ENCODE measurements at regions not wholly inside any gene's neighbourhood (a gene's known extent, or its start where the extent isn't known, plus 50 kb on each side); places are given as distances from the start of the nearest gene placed in this dataset.
"Not testable (repeated sequence)": the region's sequence is repeated elsewhere in the genome, so short reads cannot be mapped to it uniquely, and the experiment has no call there.

DNA sequence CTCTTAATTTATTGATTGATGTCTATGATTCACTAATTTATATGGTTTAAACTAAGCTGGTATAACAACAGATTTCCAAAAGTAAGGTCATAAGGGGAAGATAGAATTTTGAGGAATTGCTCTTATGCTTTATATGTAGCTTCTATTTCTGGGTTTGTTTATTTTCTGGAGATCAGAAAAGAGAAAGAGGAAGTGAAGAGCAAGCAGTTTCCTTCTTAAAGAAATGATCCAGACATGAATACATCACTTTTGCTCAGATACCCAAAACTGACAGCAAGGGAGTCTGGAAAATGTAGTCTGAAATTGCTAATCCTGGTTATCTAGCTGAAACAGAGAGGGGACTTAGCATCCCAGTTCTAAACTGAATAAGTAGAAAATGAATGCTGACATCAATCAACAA is 912.5 kb upstream of the CRIM1 start:
- no peaks in the 10 kb centered on the region for H3K9me3 ChIP-seq (replicated peaks; ENCODE audit: control insufficient read depth, insufficient read depth, low read length)
- SMC1A ChIA-PET (ENCODE audit: uncharacterized antibody, unreplicated experiment), result no interaction called here
- ATAC-seq, result no peak
- no peak for TF ChIP-seq POLR2AphosphoS5 (IDR thresholded peaks at IDR 0.05; ENCODE audit: low read length)
- TF ChIP-seq MYC (IDR thresholded peaks at IDR 0.05; ENCODE audit: insufficient read depth, insufficient read length, insufficient replicate concordance, low read length, severe bottlenecking), result no peak
- no peak for TF ChIP-seq DPF2 (IDR thresholded peaks at IDR 0.05)
- TF ChIP-seq CREM (IDR thresholded peaks at IDR 0.05; ENCODE audit: low read depth), result no peak
- peak; percentile 61 for TF ChIP-seq SPI1 (IDR thresholded peaks at IDR 0.05; ENCODE audit: borderline replicate concordance, insufficient read depth, low read depth, low read length)
- CTCF ChIA-PET, result no interaction called here
- RAD21 ChIA-PET (ENCODE audit: unreplicated experiment), result no interaction called here
- BruUV-seq (replicated peaks), result no TSS peak
- H3K9ac ChIP-seq (ENCODE audit: control insufficient read depth, insufficient read depth, low read length), result no peak overlapping the region
- H2AFZ ChIP-seq (ENCODE audit: control insufficient read depth, low read depth, low read length), result no peak overlapping the region
- no peaks in the 10 kb centered on the region for H4K20me1 ChIP-seq (ENCODE audit: control insufficient read depth, insufficient read depth)
- no peaks in the 10 kb centered on the region for H3K4me1 ChIP-seq (ENCODE audit: control insufficient read depth, insufficient read depth, low read length)
- no peak for DNase-seq (ENCODE audit: low read depth, low spot score)
- no peaks in the 10 kb centered on the region for H3K27me3 ChIP-seq (replicated peaks in 1 of 2; ENCODE audit: control insufficient read depth in 2 of 2, insufficient read depth in 2 of 2, low read length in 1 of 2)
- intact Hi-C loops (cut with micrococcal nuclease; ENCODE audit: unreplicated experiment), result no loop called here
- no peak for FAIRE-seq
- H3K79me2 ChIP-seq (ENCODE audit: control insufficient read depth, insufficient read depth, low read length), result no peaks in the 10 kb centered on the region
- H3K4me3 ChIP-seq, result no peak overlapping the region
- in situ Hi-C loops (cut with MboI), result no loop called here
- POLR2A ChIA-PET, result no interaction called here
- H3K4me2 ChIP-seq (ENCODE audit: control insufficient read depth, insufficient read depth), result no peak overlapping the region
- no peak overlapping the region for H3K27ac ChIP-seq (ENCODE audit: control insufficient read depth, insufficient read depth)
- no peaks in the 10 kb centered on the region for H3K36me3 ChIP-seq (ENCODE audit: control insufficient read depth in 2 of 2, insufficient read depth in 2 of 2, low read length in 1 of 2)

DNA sequence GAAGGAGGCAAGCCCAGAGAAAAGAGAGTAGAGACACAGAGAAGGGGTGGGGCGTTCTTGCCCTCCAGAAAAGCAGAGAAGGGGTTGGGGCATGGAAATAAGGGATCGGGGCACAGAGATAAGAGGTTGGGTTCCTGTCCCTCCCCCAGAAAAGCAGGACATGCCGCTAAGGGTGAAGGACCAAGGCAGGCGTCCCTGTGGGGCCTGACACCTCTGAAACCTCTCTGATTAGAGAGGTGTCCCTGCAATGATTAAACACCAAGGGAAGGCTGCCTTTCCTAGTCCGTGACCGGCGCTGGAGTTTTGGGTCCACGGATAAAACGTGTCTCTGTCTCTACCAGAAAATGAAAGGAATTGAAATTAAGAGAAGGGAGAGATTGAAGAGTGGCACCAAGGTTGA is 914.0 kb upstream of the CRIM1 start:
- not testable (repeated sequence) for BruUV-seq (replicated peaks)
- 19% methylated on average over 8 of the region's 9 CpGs for WGBS (ENCODE audit: insufficient coverage, insufficient replicate concordance, low lambda C conversion rate, missing lambda C conversion rate)

DNA sequence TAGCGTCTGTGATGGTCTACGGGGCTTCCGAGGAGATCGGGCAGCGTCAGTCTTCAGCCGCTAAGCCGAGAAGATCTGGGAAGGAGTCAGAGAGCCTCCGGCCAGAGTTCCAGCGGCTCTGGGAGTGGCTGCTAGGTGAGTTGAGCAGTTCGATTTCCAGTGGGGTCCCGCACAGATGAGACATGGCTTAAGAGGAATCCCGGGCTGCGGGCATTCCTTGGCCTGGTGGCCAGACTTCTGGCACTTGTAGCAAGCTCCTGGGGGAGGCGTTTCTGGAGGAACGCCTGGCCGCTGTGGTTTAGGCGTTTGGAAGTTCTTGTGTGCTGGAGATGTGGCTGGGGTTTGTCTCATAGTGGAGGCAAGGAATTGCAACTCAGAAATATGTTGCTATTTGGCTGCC is 915.3 kb upstream of the CRIM1 start:
- H4K20me1 ChIP-seq (ENCODE audit: control insufficient read depth, insufficient read depth); H3K27me3 ChIP-seq (replicated peaks in 1 of 2; ENCODE audit: control insufficient read depth in 2 of 2, insufficient read depth in 2 of 2, low read length in 1 of 2); RAD21 ChIA-PET (ENCODE audit: unreplicated experiment); H3K4me2 ChIP-seq (ENCODE audit: control insufficient read depth, insufficient read depth); H3K27ac ChIP-seq (ENCODE audit: control insufficient read depth, insufficient read depth); H3K79me2 ChIP-seq (ENCODE audit: control insufficient read depth, insufficient read depth, low read length); ATAC-seq; H3K9ac ChIP-seq (ENCODE audit: control insufficient read depth, insufficient read depth, low read length); BruUV-seq (replicated peaks); POLR2A ChIA-PET; H3K9me3 ChIP-seq (replicated peaks; ENCODE audit: control insufficient read depth, insufficient read depth, low read length); CTCF ChIA-PET; intact Hi-C loops (cut with micrococcal nuclease; ENCODE audit: unreplicated experiment); H3K36me3 ChIP-seq (ENCODE audit: control insufficient read depth in 2 of 2, insufficient read depth in 2 of 2, low read length in 1 of 2); H2AFZ ChIP-seq (ENCODE audit: control insufficient read depth, low read depth, low read length); DNase-seq (ENCODE audit: low read depth, low spot score); SMC1A ChIA-PET (ENCODE audit: uncharacterized antibody, unreplicated experiment); H3K4me3 ChIP-seq; H3K4me1 ChIP-seq (ENCODE audit: control insufficient read depth, insufficient read depth, low read length); in situ Hi-C loops (cut with MboI); FAIRE-seq: not testable (repeated sequence)
- WGBS (ENCODE audit: insufficient coverage, insufficient replicate concordance, low lambda C conversion rate, missing lambda C conversion rate), result 42% methylated on average over 17 of the region's 17 CpGs

More for the DNA sequence above, 914.0 kb upstream of the CRIM1 start:
- H3K4me3 ChIP-seq; H3K27me3 ChIP-seq (replicated peaks in 1 of 2; ENCODE audit: control insufficient read depth in 2 of 2, insufficient read depth in 2 of 2, low read length in 1 of 2); RAD21 ChIA-PET (ENCODE audit: unreplicated experiment); H3K4me2 ChIP-seq (ENCODE audit: control insufficient read depth, insufficient read depth); SMC1A ChIA-PET (ENCODE audit: uncharacterized antibody, unreplicated experiment); intact Hi-C loops (cut with micrococcal nuclease; ENCODE audit: unreplicated experiment); H3K27ac ChIP-seq (ENCODE audit: control insufficient read depth, insufficient read depth); in situ Hi-C loops (cut with MboI); ATAC-seq; H2AFZ ChIP-seq (ENCODE audit: control insufficient read depth, low read depth, low read length); H3K9me3 ChIP-seq (replicated peaks; ENCODE audit: control insufficient read depth, insufficient read depth, low read length); DNase-seq (ENCODE audit: low read depth, low spot score); H4K20me1 ChIP-seq (ENCODE audit: control insufficient read depth, insufficient read depth); H3K9ac ChIP-seq (ENCODE audit: control insufficient read depth, insufficient read depth, low read length); H3K4me1 ChIP-seq (ENCODE audit: control insufficient read depth, insufficient read depth, low read length); H3K79me2 ChIP-seq (ENCODE audit: control insufficient read depth, insufficient read depth, low read length); CTCF ChIA-PET; FAIRE-seq; POLR2A ChIA-PET; H3K36me3 ChIP-seq (ENCODE audit: control insufficient read depth in 2 of 2, insufficient read depth in 2 of 2, low read length in 1 of 2): not testable (repeated sequence)

DNA sequence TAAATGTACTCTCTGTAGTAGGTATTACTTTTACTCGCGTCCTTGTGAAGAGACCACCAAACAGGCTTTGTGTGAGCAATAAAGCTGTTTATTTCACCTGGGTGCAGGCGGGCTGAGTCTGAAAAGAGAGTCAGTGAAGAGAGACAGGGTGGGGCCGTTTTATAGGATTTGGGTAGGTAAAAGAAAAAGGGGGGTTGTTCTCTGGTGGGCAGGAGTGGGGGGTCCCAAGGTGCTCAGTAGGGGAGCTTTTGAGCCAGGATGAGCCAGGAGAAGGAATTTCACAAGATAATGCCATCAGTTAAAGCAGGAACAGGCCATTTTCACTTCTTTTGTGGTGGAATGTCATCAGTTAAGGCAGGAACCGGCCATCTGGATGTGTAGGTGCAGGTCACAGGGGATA is 918.7 kb upstream of the CRIM1 start:
- FAIRE-seq; H3K9me3 ChIP-seq (replicated peaks; ENCODE audit: control insufficient read depth, insufficient read depth, low read length); H2AFZ ChIP-seq (ENCODE audit: control insufficient read depth, low read depth, low read length); H3K36me3 ChIP-seq (ENCODE audit: control insufficient read depth in 2 of 2, insufficient read depth in 2 of 2, low read length in 1 of 2); SMC1A ChIA-PET (ENCODE audit: uncharacterized antibody, unreplicated experiment); H3K4me1 ChIP-seq (ENCODE audit: control insufficient read depth, insufficient read depth, low read length); H4K20me1 ChIP-seq (ENCODE audit: control insufficient read depth, insufficient read depth); H3K4me3 ChIP-seq; BruUV-seq (replicated peaks); H3K27me3 ChIP-seq (replicated peaks in 1 of 2; ENCODE audit: control insufficient read depth in 2 of 2, insufficient read depth in 2 of 2, low read length in 1 of 2); DNase-seq (ENCODE audit: low read depth, low spot score); ATAC-seq; H3K79me2 ChIP-seq (ENCODE audit: control insufficient read depth, insufficient read depth, low read length); intact Hi-C loops (cut with micrococcal nuclease; ENCODE audit: unreplicated experiment); POLR2A ChIA-PET; in situ Hi-C loops (cut with MboI); RAD21 ChIA-PET (ENCODE audit: unreplicated experiment); H3K27ac ChIP-seq (ENCODE audit: control insufficient read depth, insufficient read depth); H3K4me2 ChIP-seq (ENCODE audit: control insufficient read depth, insufficient read depth); H3K9ac ChIP-seq (ENCODE audit: control insufficient read depth, insufficient read depth, low read length): not testable (repeated sequence)
- CTCF ChIA-PET, result interaction anchor here (0.7 kb wide), 1 partner anchor 8 kb away, joined by 3 read pairs; no protein-coding TSS in a partner anchor
- WGBS (ENCODE audit: insufficient coverage, insufficient replicate concordance, low lambda C conversion rate, missing lambda C conversion rate), result 57% methylated on average over 5 of the region's 5 CpGs

Measured in GM12878 (cell line).